Esophagus muscularis mucosa (tissue), 4 donors: ENCODE measurements at regions not wholly inside any gene's neighbourhood (a gene's known extent, or its start where the extent isn't known, plus 50 kb on each side); places are given as distances from the start of the nearest gene placed in this dataset.

Experiments
- DNase-seq: peaks from one replicate; pipeline ENCODE4 v3.0.0-alpha.2; 2017; ENCODE audit errors: extremely low spot score
- H3K27ac ChIP-seq, 4 donors: fragments of 200-600 bp; sonication (generic); replicated peaks in 1 of 4; 1 replicate in 3 of 4; 2 replicates in 1 of 4; pipeline ENCODE4 v1.5.1; 2016 to 2019; ENCODE audit warnings: mild to moderate bottlenecking in 1 of 4
- H3K27me3 ChIP-seq, 4 donors: fragments of 200-600 bp; sonication (generic); one replicate each; pipeline versions ENCODE4 v1.5.1 to v1.6.0; 2016 to 2019
- H3K36me3 ChIP-seq, 4 donors: fragments of 200-600 bp; sonication (generic); one replicate each; pipeline ENCODE4 v1.5.1; 2016 to 2019
- H3K4me1 ChIP-seq, 4 donors: fragments of 200-600 bp; sonication (generic); one replicate each; pipeline ENCODE4 v1.5.1; 2016 to 2019
- H3K4me3 ChIP-seq, 4 donors: fragments of 200-600 bp; sonication (generic); 1 replicate in 2 of 4; 2 replicates in 2 of 4; pipeline ENCODE4 v1.5.1; 2016 to 2019; ENCODE audit warnings: mild to moderate bottlenecking in 4 of 4, moderate library complexity in 1 of 4
- H3K9me3 ChIP-seq, 4 donors: fragments of 200-600 bp; sonication (generic); 1 replicate in 3 of 4; 2 replicates in 1 of 4; pipeline ENCODE4 v1.5.1; 2016 to 2019
- EP300 ChIP-seq: sonication (generic); formaldehyde crosslinking; IDR thresholded peaks from one replicate; pipeline ENCODE4 v1.6.1; 2017; ENCODE audit warnings: antibody characterized with exemption
- POLR2A ChIP-seq: fragments of 450-650 bp; IDR thresholded peaks from one replicate; pipeline ENCODE4 v1.6.1; 2017; ENCODE audit warnings: antibody characterized with exemption, moderate library complexity, mild to moderate bottlenecking, low read depth
- POLR2AphosphoS5 ChIP-seq, 2 donors: sonication (generic); formaldehyde crosslinking; IDR thresholded peaks; one replicate each; pipeline ENCODE4 v1.6.1; 2017; ENCODE audit warnings: antibody characterized with exemption in 2 of 2
- WGBS: methylation state at CpG from one replicate; pipeline ENCODE4 v1.1.5; 2018; 5-methylcytosine and 5-hydroxymethylcytosine counted together
- intact Hi-C: fragments of 100-400 bp; cut with DNase I; formaldehyde crosslinking; loops from one replicate; pipeline ENCODE4 v1.15.1; 2023
- TF ChIP-seq, protein P1 (sequence below), 3 experiments: fragments of 200-600 bp in 2 of 3; fragments of 450-650 bp in 1 of 3; sonication (generic) in 2 of 3; IDR thresholded peaks; one replicate each; pipeline ENCODE4 v1.5.1; 2017 to 2019; ENCODE audit warnings: antibody characterized with exemption in 3 of 3, mild to moderate bottlenecking in 2 of 3, moderate library complexity in 1 of 3

DNA sequence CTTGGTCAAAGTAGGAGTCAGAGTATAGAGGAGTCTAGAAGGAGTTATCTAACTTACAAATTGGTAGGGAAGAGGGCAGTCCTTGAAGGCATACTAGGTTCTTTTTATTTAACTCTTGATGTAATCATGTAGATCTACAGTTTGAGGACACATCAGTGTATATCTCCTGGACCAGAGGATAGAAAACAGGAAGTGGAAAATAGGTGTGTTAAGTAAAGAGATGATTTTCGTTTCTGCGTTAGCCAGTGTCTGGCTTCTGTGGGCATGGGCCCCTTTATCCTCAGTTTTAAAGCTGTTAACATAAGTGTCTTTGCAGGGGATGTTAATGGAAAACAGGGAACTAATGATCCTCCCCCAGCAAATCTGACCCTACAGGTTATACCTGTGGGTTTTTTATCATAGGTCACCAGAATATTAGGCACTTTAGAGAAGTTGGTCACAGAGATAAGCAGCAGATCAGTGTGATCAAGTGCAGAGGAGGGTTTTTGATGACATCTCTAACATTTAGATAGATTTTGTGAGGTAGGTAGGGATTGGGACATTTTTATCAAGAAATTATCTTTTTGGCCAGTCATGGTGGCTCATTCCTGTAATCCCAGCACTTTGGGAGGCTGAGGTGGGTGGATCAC is 58.6 kb upstream of the PRSS1 start:
- peaks cover 0 to 3% (median 0%) of the 10 kb centered on the region in 4 donors for H3K27me3 ChIP-seq
- TF ChIP-seq POLR2A (no peak), POLR2AphosphoS5 (IDR thresholded peaks at IDR 0.05) (no peak), EP300 (no peak)
- TF ChIP-seq, protein P1, sequence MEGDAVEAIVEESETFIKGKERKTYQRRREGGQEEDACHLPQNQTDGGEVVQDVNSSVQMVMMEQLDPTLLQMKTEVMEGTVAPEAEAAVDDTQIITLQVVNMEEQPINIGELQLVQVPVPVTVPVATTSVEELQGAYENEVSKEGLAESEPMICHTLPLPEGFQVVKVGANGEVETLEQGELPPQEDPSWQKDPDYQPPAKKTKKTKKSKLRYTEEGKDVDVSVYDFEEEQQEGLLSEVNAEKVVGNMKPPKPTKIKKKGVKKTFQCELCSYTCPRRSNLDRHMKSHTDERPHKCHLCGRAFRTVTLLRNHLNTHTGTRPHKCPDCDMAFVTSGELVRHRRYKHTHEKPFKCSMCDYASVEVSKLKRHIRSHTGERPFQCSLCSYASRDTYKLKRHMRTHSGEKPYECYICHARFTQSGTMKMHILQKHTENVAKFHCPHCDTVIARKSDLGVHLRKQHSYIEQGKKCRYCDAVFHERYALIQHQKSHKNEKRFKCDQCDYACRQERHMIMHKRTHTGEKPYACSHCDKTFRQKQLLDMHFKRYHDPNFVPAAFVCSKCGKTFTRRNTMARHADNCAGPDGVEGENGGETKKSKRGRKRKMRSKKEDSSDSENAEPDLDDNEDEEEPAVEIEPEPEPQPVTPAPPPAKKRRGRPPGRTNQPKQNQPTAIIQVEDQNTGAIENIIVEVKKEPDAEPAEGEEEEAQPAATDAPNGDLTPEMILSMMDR (IDR thresholded peaks at IDR 0.05): no peak
- no peak for DNase-seq
- no peaks in the 10 kb centered on the region for H3K4me1 ChIP-seq
- H3K4me3 ChIP-seq: no peak overlapping the region
- 85% methylated on average over 2 of the region's 2 CpGs for WGBS
- no peak overlapping the region for H3K27ac ChIP-seq
- intact Hi-C loops: no loop called here
- no peaks in the 10 kb centered on the region for H3K36me3 ChIP-seq
- no peaks in the 10 kb centered on the region for H3K9me3 ChIP-seq

DNA sequence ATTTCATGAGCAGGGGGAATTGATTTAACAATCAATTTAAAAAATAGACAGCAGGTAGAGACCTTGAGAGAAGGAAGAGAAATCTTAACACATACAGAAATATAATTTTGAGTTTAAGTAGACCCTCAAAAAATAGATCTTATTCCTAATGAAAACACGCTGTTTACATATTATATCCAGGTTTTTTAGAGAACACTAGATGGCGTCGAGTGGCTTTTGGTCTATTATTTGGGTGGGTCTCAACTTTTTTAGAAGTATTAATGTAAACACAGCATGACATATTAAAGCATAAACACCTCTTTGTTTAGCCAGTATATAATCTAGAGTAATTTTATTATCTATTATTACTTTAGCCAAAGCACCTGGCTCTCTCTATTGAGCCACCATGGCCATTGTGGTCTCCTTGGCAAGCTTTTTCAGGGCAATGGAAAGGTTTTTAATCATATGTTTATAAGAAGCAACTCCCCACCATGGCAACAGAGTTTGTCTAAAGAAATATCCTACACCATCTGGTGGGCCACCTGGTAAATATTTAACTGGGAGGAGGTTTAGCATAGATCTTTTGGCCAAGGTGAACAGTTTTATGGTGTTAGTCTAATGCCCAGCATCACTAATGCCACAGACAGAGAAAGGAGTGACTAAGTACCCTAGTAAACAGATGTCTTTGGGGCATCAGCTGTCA is 59.7 kb upstream of the PRSS1 start:
- no peaks in the 10 kb centered on the region for H3K4me1 ChIP-seq
- no peak overlapping the region for H3K27ac ChIP-seq
- no peaks in the 10 kb centered on the region for H3K36me3 ChIP-seq
- peaks cover 0 to 3% (median 0%) of the 10 kb centered on the region in 4 donors for H3K27me3 ChIP-seq
- WGBS: 69% methylated on average over 3 of the region's 3 CpGs
- H3K9me3 ChIP-seq: no peaks in the 10 kb centered on the region
- H3K4me3 ChIP-seq: no peak overlapping the region
- TF ChIP-seq, protein P1 (IDR thresholded peaks at IDR 0.05): no peak
- TF ChIP-seq POLR2A (no peak), POLR2AphosphoS5 (IDR thresholded peaks at IDR 0.05) (no peak), EP300 (no peak)
- DNase-seq: no peak
- intact Hi-C loops: no loop called here

DNA sequence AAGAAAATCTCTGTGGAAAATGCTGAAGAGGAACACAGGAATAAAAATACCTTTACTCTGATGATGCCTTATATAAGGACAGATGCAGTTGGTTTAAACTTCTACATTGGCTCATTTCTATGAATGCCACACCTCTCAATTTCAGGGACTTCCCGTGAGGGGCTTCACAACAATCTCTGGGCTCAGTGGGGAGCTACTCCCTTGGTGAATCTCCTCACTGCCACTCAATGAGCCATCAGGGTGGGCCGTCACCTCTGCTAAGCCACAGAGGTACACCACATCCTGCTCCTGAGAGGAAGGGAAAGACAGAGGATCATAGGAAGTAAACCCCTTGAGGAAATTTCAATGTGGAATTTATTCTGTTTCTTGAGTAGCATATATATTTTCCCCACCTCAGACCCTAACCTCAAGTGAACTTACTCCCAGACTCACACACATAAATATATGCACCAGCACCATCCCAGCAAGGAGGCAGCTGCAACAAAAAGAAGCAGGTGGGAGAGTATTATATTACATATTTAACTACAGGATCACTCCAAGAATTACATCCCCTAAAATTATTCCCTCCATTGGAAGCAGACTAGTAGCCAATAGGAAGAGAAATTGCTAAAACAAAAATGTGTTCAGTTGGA is 63.3 kb upstream of the PRSS1 start:
- 63% methylated on average over 2 of the region's 2 CpGs for WGBS
- peaks cover 0 to 3% (median 0%) of the 10 kb centered on the region in 4 donors for H3K27me3 ChIP-seq
- no peak for TF ChIP-seq POLR2AphosphoS5 (IDR thresholded peaks at IDR 0.05)
- no peak for TF ChIP-seq POLR2A
- no peak for TF ChIP-seq EP300
- TF ChIP-seq, protein P1 (IDR thresholded peaks at IDR 0.05): no peak
- H3K27ac ChIP-seq: no peak overlapping the region
- H3K9me3 ChIP-seq: no peaks in the 10 kb centered on the region
- H3K36me3 ChIP-seq: no peaks in the 10 kb centered on the region
- H3K4me3 ChIP-seq: no peak overlapping the region
- no peak for DNase-seq
- intact Hi-C loops: no loop called here
- no peaks in the 10 kb centered on the region for H3K4me1 ChIP-seq

DNA sequence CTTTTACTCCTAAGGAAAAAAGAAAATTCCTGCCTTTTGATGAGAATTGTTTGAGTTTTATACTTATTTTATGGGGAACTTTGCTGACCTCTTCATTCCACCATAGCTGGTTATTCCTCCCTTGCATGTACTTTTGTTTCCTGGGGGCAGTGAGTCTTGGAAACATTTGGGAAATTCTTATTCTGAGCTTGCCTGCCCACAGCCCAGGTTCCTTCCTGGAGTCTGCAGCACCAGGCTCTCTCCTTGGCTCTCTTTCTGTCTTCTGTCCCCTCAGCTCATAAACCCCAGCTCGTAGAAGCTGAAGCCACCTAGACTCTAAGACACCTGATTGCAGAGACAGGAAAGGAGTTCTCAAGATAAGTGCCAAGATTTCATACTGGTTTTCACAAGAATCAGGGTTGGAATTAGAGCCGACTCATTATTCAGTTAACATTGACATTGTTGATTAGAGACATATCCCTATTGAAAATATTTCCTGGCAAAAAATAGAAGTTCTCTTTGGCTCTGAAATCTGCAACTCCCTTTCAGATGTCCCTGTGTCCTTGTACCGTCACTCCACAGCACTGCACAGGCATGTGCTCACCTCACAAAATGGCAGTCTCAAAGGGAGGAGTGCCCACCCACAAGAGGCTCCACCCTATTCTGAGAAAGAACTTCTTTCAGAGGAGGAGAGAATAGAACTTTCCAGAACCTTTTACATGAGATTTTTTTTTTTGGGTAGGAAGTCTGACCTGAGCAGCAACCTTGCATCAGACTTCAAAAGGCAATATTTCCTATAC is 67.8 kb upstream of the PRSS1 start:
- Histone ChIP-seq H3K4me3 (no peak overlapping the region), H3K4me1 (no peaks in the 10 kb centered on the region), H3K36me3 (no peaks in the 10 kb centered on the region), H3K9me3 (no peaks in the 10 kb centered on the region), H3K27me3 (no peaks in the 10 kb centered on the region), H3K27ac (no peak overlapping the region)
- TF ChIP-seq POLR2AphosphoS5 (IDR thresholded peaks at IDR 0.05): no peak
- TF ChIP-seq POLR2A: no peak
- TF ChIP-seq EP300: no peak
- TF ChIP-seq, protein P1 (IDR thresholded peaks at IDR 0.05): no peak
- intact Hi-C loops: no loop called here
- WGBS: 80% methylated on average over 3 of the region's 3 CpGs
- no peak for DNase-seq
